ENCODE measurements at regions not wholly inside any gene's neighbourhood (a gene's known extent, or its start where the extent isn't known, plus 50 kb on each side); places are given as distances from the start of the nearest gene placed in this dataset.

GRCh38 chr2:236856848-236857235 is 228.8 kb upstream of the COPS8 start:
- TF ChIP-seq POLR2A (IDR thresholded peaks at IDR 0.05; ENCODE audit: low read length) (no peak), GATA1 (IDR thresholded peaks at IDR 0.05; ENCODE audit: low read depth, low read length) (no peak)

Data from erythroblast (primary cell).